ENCODE measurements at regions not wholly inside any gene's neighbourhood (a gene's known extent, or its start where the extent isn't known, plus 50 kb on each side); places are given as distances from the start of the nearest gene placed in this dataset.

DNA sequence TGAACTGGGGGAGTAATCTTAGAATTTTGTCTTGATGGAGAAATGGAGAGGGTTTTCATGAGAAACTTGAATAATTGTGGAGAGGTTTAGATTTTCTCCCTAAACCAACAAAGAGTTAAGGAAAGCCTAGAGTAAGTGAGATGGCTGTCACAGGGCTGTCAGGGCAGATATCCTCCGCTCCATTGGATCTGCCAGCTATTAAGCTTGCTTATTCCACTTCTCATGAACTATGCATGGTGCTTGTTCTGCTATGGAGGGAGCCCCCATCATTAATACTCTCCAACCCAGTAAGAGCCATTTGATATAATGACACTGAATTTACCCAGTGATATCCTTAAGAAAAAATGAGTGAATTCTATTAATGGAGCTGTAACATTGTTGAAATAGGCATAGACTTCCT, 342.8 kb upstream of the MTNR1B start:
- H3K27ac ChIP-seq = no peak overlapping the region
- ATAC-seq (no peak), DNase-seq (no peak)
- no peaks in the 10 kb centered on the region for H3K27me3 ChIP-seq
- no peak overlapping the region for H3K4me3 ChIP-seq
- 93 to 98% (median 96%) methylated on average over 1 of the region's 1 CpG for WGBS, 4 donors
- TF ChIP-seq POLR2A (IDR thresholded peaks at IDR 0.05) (no peak), CTCF (IDR thresholded peaks at IDR 0.05) (no peak)
- H3K9me3 ChIP-seq = no peaks in the 10 kb centered on the region
- intact Hi-C loops (cut with DNase I) = no loop called here
- H3K4me1 ChIP-seq = no peaks in the 10 kb centered on the region
- no peaks in the 10 kb centered on the region for H3K36me3 ChIP-seq

DNA sequence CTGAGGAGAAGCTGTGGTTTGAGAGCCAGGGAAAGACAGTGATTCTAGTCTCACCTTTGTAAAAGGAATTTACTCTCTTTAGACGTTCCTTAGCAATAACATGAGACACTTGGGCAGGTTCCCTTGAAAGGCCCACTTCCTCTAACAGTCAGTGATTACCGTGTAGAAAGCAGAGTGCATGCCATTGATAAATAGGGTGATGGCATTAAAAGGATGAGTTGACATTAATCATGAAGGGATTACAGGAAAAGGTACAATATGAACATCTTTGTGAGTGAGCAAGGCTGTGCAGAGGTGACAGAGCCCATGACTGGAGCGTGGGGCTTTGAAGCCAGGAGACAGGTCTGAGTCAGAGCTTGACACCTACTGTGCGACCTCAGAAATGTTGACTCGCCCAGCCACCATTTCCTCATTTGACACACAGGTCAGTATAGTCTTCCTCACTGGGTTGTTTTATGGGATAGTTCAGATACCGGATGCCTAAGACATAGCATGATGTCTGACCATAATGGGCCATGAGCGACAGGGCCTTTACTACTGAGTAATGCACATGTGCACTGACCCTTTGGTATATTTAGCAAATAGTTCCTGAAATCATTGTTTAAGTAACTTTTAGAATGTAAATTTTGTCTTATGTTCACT, 341.7 kb upstream of the MTNR1B start:
- Histone ChIP-seq H3K9me3 (no peaks in the 10 kb centered on the region), H3K4me1 (no peaks in the 10 kb centered on the region), H3K27ac (no peak overlapping the region), H3K36me3 (no peaks in the 10 kb centered on the region), H3K4me3 (no peak overlapping the region), H3K27me3 (no peaks in the 10 kb centered on the region)
- ATAC-seq (no peak), DNase-seq (no peak)
- intact Hi-C loops (cut with DNase I) = no loop called here
- TF ChIP-seq CTCF (IDR thresholded peaks at IDR 0.05) = no peak
- TF ChIP-seq POLR2A (IDR thresholded peaks at IDR 0.05) = no peak
- 84 to 89% (median 87%) methylated on average over 7 of the region's 7 CpGs for WGBS, 4 donors

- no peak for DNase-seq
- TF ChIP-seq POLR2A (IDR thresholded peaks at IDR 0.05) (no peak), CTCF (IDR thresholded peaks at IDR 0.05) (no peak)
- WGBS, 4 donors = 61 to 67% (median 61%) methylated on average over 4 of the region's 4 CpGs
- no peaks in the 10 kb centered on the region for H3K4me1 ChIP-seq
- H3K36me3 ChIP-seq = no peaks in the 10 kb centered on the region
- intact Hi-C loops (cut with DNase I) = no loop called here
- no peak overlapping the region for H3K27ac ChIP-seq
- no peaks in the 10 kb centered on the region for H3K27me3 ChIP-seq
- no peaks in the 10 kb centered on the region for H3K9me3 ChIP-seq
- no peak overlapping the region for H3K4me3 ChIP-seq
- ATAC-seq = no peak
Observed at GRCh38 chr11:92628401-92629292, 340.8 kb upstream of the MTNR1B start.

DNA sequence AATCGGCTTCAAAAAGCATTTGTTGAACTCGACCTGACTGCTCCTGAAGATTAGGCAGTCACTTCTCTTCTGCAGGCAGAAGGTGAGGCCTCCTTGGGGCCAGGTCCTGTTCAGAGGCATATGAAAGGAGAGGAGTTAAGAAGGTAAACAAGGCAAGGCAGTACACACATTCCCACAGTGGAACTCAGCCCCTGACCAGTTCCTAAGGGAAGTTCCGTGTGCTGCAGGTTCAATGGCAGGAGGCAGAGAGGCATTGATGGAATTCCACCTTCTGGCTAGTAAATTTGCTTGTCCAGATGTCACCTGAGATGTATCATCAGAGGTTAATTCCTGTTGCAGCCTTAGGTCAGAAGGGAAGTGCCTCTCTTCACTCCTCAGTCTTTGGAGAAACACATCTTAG, 337.0 kb upstream of the MTNR1B start:
- TF ChIP-seq POLR2A (IDR thresholded peaks at IDR 0.05) = no peak
- TF ChIP-seq CTCF (IDR thresholded peaks at IDR 0.05) = no peak

More for the DNA sequence above, 337.0 kb upstream of the MTNR1B start:
- intact Hi-C loops (cut with DNase I) = no loop called here
- Histone ChIP-seq H3K9me3 (no peaks in the 10 kb centered on the region), H3K27ac (no peak overlapping the region), H3K27me3 (no peaks in the 10 kb centered on the region), H3K4me3 (no peak overlapping the region), H3K4me1 (no peaks in the 10 kb centered on the region), H3K36me3 (no peaks in the 10 kb centered on the region)
- DNase-seq (no peak), ATAC-seq (no peak)
- 75 to 85% (median 79%) methylated on average over 3 of the region's 3 CpGs for WGBS, 4 donors

All from heart left ventricle (tissue), 16 donors.